GM19452 (cell line): ENCODE measurements at regions not wholly inside any gene's neighbourhood (a gene's known extent, or its start where the extent isn't known, plus 50 kb on each side); places are given as distances from the start of the nearest gene placed in this dataset.

Experiments
- ATAC-seq: cut with Tn5 transposase; IDR thresholded peaks from one replicate; pipeline ENCODE4 v1.9.1; 2021; ENCODE audit not compliant: unreplicated experiment

DNA sequence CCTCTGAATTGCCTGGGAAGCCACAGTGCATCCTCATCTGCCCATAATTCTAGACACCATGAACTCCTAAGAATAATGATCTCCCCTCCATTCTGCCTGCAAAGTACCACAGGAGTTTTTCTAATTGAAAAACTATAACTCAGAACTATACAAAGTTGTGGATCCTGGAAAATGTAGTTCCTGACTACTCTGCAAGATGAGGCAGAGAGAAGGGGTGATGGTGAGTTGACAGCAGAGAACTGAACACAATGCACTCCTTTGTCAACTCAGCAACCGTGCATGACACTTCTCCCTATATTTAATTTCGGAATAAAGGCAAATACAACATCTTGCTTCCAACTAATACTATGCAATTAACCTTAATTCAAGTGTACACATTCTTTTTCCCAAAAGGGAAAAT, 471.1 kb upstream of the FAM98A start:
- no peak for ATAC-seq

DNA sequence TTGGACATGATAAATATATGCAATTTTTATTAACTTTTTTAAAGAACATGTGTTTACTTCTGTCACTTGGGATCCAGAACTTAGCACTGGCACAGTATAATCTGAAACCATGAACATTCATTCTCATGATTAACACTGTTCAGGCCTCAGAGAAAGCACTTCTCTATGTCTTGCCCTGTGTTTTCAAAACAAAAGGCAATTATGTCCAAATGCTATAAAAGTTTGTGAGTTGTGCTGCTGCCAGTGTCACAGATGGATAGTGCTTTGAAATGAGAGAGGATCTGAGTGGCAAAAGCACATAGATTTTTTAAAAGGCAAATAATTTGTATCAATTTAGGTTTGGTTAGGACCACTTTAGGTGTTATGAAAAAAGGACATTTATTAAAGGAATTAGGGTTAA, 470.5 kb upstream of the FAM98A start:
- no peak for ATAC-seq

DNA sequence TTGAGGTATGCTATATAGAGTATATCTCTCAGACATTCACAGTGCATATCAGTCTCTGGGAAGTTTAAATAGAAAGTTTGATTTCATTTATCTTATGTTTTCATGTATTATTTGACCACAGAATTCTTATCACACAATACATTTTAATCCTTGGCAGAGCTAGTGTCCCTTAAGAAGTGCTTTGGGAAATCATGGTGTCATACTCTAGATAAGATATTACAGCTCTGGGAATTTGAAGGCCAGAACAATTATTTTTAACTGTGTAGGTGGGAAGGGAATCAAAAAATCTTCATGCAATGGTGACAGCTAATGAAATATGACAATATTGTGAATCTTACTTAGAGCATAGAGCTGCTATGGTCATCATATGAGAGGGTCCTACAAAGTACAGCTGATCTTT, 451.3 kb upstream of the FAM98A start:
- ATAC-seq: no peak

DNA sequence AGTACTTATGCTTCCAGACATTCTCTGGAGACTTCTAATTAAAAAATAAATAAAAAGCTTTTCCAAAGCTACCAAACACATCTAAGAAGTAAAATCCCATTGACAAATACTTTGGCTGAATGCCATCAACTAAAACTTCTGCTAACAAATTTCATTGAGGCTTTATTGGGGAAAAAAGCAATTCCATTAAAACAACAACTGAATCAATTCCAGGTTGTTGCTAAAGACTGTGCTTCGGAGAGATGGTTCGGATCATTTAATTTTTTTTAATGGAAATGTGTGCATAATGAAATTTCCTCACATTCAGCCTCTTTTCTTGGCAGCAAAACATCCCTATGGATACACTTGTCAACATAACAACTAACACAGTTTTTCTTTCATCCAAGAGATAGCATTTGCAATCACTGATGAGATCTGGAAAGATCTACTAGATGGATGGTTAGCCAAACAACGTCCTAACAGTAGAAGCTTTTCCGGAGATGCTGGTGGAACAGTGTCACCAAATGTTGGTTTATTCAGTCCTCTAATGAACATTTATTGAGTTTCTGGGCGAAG, 446.1 kb upstream of the FAM98A start:
- no peak for ATAC-seq

DNA sequence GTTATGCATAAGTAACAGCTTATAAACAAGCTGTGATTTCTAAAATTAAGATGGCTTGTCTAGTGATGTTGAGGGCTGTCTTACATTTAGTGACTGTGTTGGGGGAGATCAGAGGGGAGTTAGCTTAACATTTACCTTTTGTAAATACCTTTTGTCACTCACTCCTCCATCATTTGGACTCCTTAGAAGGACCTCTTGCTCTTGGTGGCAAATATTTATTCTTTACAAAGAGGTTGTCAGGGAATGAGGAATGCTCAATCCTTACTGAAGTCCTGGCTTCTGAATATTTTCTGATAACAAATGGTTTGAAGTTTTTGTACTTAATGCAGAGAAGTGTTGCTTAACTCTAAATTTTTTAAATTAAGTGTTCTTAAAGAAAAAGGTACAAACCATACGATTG, 438.8 kb upstream of the FAM98A start:
- no peak for ATAC-seq

DNA sequence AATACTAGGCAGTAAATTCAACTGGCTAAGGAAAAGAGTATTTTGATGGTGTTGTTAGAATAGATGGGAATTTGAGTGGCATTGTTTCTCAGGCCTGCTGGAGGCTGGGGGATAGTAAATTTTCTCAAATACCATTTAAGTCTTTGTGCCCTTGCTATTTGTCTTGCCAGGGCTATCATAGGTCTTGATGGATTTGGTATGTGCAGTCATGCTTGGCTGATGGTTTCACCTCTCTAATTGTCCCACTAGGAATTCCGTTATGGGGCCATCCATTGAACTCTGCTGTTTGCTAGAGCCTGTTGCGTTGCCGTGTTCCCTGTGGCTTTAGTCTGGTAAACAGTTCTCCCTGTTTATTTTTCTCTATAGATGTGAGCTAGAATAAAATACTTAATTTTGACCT, 438.1 kb upstream of the FAM98A start:
- no peak for ATAC-seq

DNA sequence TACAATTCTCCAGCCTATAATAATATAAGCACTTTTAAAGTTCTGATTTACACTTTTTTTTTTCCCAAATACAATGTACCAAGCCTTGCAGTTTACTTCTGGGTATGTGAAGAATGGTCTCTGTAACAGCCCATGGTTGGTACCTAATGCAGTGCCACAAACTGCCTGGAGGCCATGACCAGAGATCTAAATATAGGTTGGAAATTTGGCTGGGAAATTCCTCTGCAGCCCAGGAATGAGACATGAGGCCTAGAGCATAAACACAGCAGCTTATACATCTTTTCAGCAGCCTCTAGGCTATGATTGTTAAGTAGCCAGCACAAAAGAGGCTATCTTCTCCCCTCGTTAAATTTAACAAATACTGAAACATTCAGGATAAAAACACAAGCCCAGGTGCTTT, 432.0 kb upstream of the FAM98A start:
- no peak for ATAC-seq

DNA sequence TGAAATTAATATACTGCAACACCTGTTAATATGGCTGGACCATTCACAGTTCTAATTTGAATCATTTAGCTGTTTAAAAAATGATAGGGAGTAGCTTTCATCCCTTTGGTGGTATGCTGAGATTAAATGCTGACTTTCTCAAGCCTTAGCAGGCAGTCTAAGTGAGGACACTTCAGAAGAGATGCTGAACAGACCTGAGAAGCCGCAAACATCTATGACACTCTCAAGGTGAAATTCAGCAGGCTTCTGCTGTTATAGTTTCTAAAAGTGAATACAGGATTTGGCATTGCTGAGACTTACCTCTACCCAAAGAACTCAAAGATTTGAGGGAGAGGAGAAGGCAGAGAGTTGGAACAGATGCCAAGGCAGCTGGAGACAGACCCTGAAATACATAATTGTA, 431.2 kb upstream of the FAM98A start:
- no peak for ATAC-seq

DNA sequence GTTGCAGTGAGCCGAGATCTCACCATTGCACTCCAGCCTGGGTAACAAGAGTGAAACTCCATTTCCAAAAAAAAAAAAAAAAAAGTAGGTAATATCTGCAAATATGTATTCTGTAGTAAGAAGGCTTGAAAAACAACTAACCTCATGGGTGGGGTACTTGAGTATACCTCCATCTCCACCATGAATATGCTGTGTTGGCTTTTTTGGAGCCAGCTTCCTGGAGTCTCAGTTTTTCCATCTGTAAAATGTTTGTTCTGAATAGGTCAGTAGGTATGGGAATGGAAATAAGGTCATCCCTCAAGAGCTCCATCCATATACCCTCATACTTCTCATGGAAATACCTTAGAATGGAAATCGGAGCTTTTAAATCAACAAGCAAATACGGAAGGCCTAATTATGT, 430.0 kb upstream of the FAM98A start:
- ATAC-seq: no peak

DNA sequence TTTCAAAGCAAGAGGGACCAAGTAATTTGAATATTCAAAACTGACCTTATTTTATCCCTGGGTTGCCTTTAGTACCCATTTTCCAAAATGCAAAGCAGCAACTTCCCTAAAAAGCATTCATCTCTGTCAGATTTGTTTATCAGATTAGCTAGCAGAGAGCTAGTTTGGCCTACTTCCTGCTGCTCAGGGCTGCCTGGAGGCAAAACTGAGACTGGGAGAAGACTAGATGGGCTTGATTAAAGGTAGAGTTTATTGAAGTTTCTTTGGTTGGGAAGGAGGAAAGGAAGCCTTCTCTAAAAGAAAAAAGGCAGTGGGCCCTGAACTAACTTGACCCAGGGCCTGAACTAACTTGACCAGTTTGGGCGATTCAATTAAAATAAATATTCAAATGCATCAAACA, 426.1 kb upstream of the FAM98A start:
- no peak for ATAC-seq

DNA sequence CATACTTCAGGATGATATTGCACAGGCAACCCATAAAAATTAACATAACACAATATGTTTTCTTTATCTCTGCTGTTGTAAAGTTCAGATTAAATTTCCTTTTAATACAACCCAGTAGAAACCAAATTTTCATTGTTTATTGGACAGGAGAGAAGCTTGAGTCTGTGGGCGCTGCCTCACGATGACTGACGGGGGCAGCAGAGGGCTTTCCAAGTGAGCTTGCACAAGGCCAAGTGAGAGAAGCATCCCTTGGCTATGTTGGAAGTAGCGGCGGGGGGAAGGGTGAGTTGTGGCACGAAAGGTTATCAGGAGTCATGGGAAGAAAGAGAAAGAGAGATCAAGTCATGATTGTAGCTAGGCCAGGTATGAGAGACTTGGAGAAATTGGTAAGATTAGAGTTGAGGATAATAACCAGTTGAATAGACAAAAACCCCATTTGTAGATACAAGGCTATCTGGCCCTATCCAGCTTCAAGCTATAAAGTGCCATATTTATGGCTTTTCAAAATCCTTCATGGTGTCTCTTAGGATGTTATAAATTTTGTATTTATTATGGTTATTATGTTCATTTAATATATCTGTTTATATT, 413.7 kb upstream of the FAM98A start:
- no peak for ATAC-seq

DNA sequence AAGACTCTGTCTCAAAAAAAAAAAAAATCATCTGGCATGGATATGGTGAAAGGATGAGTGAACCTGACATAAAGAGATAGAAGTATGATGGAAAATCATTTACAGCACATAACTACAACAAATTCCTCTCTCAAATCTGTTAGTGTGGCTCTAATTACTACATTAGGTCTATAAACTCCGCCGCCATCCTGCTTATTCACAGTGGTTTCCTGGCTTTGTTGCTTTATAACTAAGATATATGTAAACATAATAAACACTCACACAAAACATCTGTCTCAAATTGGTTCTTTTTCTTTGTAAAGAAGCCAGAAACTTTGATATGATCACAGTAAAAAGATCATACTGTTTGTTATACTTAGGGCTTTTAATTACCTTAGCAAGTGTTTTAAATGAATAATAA, 412.6 kb upstream of the FAM98A start:
- ATAC-seq: no peak

DNA sequence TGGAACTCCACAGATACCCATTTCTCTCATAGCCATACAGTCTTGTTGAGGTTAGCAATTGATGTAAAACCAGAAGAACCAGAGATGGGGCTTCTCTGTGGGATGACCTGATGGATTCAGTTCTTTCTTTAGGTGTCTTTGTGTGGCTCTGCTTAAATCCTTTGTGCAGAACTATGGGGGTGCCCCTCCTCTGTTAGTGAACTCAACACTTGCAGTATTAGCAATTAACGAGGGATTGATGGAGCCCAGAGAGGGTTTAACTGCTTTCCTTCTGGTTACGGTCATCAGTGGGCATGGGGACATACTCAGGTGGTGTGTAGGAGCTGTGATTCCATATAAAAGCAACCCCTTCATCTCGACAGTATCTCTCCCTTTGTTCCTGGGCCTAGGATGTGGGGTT, 406.8 kb upstream of the FAM98A start:
- no peak for ATAC-seq

DNA sequence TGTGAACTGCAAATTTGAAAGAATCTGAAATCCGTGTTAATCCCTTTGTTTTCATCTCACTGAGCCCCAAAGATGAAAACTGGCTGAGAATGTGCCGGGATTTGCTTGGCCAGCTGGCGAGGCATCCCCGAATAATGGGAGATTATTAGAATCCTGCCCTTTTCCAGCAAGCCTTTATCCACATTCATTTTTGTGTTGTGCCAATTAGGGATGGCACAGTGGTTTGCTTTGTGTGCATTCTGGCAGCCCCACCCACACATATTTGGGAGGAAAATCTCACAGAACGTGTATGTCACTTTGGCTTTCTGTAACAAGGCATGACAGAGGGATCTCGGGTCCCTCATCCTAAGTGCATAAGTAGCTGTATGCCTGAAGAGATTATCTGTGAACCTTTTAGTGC, 405.8 kb upstream of the FAM98A start:
- no peak for ATAC-seq

DNA sequence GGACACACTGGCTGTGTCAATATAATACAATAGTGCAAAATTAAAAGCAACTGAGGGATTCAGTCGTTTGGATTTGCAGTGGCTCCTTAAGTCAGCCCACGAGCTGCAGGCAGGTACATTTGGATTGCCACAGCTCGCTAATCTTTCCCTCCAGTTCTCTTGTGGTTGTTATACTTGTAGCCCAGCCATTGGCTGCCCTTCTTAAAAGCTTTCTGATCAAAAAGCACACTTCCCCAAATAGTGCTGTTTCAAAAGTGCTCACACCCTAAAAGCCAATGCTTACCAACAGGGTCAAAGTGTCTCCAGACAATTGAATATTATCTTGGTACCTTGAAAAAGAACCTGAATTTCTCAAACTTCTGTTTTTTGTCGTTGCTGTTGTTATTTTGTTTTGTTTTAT, 404.7 kb upstream of the FAM98A start:
- ATAC-seq: no peak

DNA sequence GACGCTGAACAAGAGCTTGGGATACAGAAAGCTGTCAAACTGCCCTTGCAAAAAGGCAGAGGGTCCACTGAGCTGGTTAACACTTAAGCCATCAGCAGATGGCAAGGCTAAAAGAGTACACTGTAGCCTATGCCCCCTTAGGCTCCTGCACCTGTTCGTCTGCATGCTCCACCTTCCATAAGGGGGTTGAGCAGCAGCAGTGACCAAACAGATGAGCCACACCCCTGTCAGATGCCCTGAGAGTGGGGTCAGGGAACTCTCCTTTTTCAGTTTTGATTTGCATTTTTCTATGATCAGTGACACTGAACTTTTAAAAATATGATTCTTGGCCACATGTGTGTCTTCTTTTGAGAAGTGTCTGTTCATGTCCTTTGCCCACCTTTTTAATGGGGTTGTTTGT, 402.5 kb upstream of the FAM98A start:
- no peak for ATAC-seq

DNA sequence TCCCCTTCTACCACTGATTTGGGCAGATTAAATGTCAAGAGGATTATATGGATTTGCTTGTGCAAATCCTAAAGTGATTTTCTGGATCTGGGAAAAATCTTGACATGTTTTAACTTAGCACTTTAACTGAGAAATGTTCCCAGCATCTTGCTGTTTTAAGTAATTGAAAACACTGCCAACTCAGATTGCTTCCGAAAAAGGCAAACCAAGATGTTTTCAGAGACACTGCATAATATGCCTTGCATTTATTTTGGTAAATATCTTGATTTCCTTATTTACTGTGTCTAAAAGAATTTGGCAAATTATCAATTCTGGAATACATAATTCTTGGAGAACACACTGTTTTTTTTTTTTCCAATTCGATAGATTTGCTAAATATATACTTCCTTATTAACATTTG, 385.0 kb upstream of the FAM98A start:
- ATAC-seq: no peak

DNA sequence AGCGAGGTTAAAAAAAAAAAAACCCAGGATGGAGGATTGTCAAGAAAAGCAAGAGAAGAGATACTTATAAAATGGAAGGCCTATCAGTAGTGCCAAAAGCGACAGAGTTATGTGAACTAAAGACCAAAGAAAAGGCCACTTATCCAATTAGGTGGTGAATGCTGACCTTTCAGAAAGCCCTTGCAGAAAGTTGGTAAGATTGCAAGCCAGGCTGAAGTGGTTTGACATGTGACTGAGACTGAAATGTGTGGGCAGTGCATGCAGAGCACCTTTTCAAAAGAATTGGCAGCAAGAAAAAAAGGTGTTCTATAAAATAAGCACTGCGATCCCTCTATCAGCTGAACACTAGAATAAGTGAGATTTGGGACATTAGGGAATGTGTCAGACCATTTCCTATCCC, 379.4 kb upstream of the FAM98A start:
- no peak for ATAC-seq

DNA sequence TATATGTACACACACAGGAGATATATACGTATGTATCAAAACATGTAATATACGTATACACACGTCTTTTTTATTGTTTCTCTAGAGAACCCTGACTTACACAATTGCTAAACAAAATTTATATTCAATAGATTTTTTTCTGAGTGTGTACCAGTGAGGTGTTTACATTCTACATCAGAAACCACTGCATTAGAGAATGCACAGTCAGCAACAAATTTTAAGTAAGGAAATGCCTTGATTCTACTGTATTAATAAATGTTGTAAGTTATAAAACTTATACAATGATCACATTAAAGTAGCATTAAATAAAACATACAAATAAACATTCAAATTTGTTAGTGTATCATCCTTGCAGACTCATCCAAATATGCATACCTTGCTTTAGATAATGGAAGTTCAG, 376.4 kb upstream of the FAM98A start:
- ATAC-seq: no peak

DNA sequence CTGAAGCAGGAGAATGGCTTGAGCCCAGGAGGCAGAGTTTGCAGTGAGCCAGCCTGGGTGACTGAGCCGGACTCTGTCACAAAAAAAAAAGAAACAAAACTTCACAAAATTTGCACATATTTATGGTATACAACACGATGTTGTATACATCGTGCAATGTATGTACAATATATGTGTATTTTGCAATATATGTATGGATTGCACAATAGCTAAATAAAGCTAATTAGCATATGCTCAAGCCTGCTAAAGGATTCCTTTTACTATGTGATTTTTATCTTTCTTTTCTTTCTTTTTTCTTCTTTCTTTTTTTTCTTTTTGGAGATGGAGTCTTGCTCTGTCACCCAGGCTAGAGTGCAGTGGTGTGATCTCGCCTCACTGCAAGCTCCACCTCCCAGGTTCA, 368.0 kb upstream of the FAM98A start:
- no peak for ATAC-seq

DNA sequence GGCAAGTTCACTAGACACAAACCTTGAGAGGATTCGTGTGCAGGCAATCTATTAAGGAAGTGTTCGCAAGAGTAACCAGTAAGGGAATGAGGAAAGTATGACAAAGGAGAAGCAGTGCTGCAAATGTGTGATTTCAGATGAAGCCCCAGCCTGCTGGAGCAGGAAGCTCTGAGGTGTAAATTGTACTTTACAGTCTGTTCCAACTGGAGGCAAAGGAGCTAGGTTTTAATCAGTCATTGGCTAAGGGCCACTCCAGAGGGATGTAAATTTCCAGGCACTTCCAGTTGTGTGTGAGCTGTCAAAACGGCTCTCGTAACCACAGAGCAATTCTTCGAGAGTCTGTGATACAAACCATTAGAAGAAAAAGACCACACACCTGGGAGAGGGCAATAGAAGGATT, 359.5 kb upstream of the FAM98A start:
- no peak for ATAC-seq

DNA sequence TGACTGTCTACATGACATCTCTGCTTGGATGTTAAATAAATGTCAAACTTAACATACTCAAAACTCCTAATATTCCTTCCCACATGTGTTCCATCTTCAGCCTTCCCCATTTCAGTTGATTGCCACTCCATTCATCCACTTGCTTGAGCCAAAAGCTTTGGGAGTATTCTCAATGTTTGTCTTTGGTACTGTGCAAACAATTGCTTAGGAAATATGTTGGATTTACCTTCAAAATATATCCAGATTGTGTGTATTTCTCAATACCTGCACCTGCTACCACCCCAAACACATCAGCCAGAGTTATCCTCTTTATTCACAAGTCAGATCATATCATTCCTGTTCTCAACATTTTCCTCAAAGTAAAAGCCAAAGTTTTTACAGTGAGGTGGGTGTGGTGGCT, 350.3 kb upstream of the FAM98A start:
- no peak for ATAC-seq

DNA sequence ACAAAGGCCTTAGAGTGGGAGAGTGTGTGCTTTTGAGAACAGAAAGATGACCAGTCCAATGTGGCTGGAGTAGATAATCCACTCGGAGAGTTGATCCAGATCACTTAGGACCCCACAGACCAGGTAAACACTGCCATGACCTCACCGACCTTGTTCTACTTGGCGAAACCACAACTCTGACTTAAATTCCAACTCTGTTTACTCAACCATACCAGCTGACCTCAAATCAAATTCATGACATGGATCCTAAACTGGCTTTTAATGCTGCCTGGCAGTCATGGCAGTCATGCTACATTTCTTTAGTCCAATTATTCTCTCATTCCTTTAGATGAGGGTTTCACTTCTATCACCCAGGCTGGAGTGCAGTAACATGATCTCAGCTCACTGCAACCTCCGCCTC, 347.1 kb upstream of the FAM98A start:
- ATAC-seq: no peak

DNA sequence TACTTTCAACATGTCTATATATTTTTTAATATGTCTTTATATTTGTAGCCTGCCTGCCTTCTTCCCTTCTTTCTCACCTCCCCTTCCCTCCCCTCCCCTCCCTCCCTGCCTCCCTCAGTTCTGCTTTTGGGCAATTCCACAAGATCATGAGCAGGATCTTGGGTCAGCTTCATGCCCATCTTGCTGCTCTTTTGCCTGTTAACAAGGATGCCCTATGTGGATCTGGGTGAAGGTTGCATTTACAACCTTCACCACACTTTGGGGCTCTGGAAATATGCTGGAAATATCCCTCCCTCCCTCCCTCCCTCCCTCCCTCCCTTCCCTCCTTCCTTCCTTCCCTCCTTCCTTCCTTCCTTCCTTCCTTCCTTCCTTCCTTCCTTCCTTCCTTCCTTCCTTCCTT, 334.1 kb upstream of the FAM98A start:
- ATAC-seq: no peak
